Neutrophil (primary cell): ENCODE measurements at regions not wholly inside any gene's neighbourhood (a gene's known extent, or its start where the extent isn't known, plus 50 kb on each side); places are given as distances from the start of the nearest gene placed in this dataset.
"Not testable (repeated sequence)": the region's sequence is repeated elsewhere in the genome, so short reads cannot be mapped to it uniquely, and the experiment has no call there.

Source experiments
- H3K27ac ChIP-seq: fragments of 200-600 bp; sonication (generic); 2 replicates; pipeline ENCODE4 v1.5.1; 2016; ENCODE audit warnings: mild to moderate bottlenecking, moderate library complexity
- H3K27me3 ChIP-seq: fragments of 200-600 bp; sonication (generic); 2 replicates; pipeline ENCODE4 v1.6.0; 2016; ENCODE audit warnings: mild to moderate bottlenecking
- H3K36me3 ChIP-seq: fragments of 200-600 bp; sonication (generic); 2 replicates; pipeline ENCODE4 v1.5.1; 2017
- H3K4me1 ChIP-seq, 2 experiments: fragments of 200-600 bp in 1 of 2; sonication (generic) in 1 of 2; 1 replicate in 1 of 2; 2 replicates in 1 of 2; pipeline versions ENCODE4 v1.5.1 to v1.6.1; 2013 to 2016; ENCODE audit warnings: low read depth in 1 of 2, low read length in 1 of 2, mild to moderate bottlenecking in 1 of 2, moderate library complexity in 1 of 2; ENCODE audit not compliant: control insufficient read depth in 1 of 2, insufficient read depth in 1 of 2
- H3K4me3 ChIP-seq, 2 experiments: fragments of 200-600 bp in 1 of 2; sonication (generic) in 1 of 2; 1 replicate in 1 of 2; 2 replicates in 1 of 2; pipeline ENCODE4 v1.5.1; 2013 to 2016; ENCODE audit warnings: low read depth in 1 of 2, low read length in 1 of 2, mild to moderate bottlenecking in 1 of 2, moderate library complexity in 1 of 2
- H3K9me3 ChIP-seq: fragments of 200-600 bp; sonication (generic); 2 replicates; pipeline ENCODE4 v1.5.1; 2016
- TF ChIP-seq, protein P1 (sequence below): fragments of 200-600 bp; sonication (generic); IDR thresholded peaks from 2 replicates; pipeline ENCODE4 v1.5.1; 2016; ENCODE audit warnings: antibody characterized with exemption

DNA sequence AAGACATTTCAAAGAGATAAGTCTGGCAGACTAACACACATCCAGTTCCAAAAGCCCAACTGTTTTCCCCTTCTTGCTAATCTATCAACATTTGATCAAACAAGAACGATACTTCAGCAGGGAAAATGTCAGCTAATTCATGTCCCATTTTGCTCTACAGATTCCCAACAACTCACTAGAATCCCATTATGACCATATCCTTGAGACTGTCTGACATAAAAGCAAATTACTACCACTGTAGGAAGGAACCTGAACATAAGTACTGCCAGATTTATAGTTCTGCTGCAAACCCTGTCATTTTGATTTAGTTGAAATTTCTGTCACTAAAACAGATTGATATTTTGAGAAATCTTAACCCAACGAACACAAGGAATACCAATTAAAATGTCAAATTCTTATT is 193.0 kb upstream of the REG3G start:
- Histone ChIP-seq H3K4me1 (no peaks in the 10 kb centered on the region), H3K4me3 (no peak overlapping the region), H3K27me3 (no peaks in the 10 kb centered on the region), H3K9me3 (no peaks in the 10 kb centered on the region), H3K27ac (no peak overlapping the region), H3K36me3 (no peaks in the 10 kb centered on the region)
- TF ChIP-seq, protein P1, sequence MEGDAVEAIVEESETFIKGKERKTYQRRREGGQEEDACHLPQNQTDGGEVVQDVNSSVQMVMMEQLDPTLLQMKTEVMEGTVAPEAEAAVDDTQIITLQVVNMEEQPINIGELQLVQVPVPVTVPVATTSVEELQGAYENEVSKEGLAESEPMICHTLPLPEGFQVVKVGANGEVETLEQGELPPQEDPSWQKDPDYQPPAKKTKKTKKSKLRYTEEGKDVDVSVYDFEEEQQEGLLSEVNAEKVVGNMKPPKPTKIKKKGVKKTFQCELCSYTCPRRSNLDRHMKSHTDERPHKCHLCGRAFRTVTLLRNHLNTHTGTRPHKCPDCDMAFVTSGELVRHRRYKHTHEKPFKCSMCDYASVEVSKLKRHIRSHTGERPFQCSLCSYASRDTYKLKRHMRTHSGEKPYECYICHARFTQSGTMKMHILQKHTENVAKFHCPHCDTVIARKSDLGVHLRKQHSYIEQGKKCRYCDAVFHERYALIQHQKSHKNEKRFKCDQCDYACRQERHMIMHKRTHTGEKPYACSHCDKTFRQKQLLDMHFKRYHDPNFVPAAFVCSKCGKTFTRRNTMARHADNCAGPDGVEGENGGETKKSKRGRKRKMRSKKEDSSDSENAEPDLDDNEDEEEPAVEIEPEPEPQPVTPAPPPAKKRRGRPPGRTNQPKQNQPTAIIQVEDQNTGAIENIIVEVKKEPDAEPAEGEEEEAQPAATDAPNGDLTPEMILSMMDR, result no peak

DNA sequence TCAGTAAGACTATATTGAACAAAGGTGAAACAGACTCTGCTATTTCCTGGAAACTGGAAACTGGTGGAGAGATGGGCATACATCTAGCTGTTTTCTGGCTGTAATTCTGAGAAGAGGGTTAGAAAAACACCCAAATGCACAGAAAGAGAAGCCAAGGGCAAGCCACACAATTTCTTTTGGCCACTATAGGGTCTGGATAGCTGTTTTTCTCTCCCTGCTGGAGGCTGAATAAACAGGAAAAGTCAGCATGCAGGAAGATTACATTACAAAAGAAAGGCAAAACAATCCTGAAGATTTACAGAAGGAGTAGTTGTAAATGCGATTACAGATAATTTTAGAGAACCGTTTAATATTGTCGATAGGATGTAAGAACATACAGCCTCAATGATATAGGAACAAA is 186.2 kb upstream of the REG3G start:
- no peak overlapping the region for H3K4me3 ChIP-seq
- no peaks in the 10 kb centered on the region for H3K4me1 ChIP-seq
- no peaks in the 10 kb centered on the region for H3K27me3 ChIP-seq
- no peaks in the 10 kb centered on the region for H3K9me3 ChIP-seq
- TF ChIP-seq, protein P1, result no peak
- H3K36me3 ChIP-seq, result no peaks in the 10 kb centered on the region
- H3K27ac ChIP-seq, result no peak overlapping the region

DNA sequence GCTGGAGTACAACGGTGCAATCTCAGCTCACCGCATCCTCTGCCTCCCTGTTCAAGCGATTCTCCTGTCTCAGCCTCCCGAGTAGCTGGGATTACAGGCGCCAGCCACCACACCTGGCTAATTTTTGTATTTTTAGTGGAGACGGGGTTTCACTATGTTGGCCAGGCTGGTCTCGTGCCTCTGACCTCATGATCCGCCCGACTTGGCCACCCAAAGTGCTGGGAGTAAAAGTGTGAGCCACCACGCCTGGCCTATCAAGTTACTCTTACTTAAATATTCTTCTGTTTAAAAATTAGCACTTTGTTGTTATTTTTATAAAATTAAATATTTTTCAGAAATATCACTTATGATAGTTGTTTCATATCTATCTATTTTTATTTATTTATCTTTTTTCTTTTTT is 185.2 kb upstream of the REG3G start:
- not testable (repeated sequence) for H3K4me3 ChIP-seq

DNA sequence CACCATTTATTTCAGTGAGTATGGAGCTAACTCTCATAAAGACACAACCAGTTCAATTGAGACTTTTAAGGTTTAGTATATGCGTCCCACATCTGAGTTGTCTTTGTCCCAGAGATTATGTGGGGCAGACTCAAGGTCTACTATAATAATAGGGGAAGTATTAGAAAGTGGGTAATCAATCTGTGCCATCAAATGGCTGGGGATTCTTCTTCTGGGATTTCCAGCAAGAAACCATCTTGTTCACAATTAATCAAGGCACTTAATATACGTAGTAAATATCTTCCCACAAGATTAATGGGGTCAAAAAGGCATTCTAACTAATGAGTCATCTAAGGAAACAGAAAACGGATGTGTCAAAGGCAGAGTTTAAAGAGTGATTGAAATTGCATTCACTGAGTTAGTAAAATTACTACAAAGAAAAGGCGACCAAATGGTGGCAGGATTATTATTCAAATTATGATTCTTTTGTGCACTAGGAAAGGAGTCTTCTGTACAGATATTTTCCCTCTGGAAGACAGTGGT is 179.8 kb upstream of the REG3G start:
- no peaks in the 10 kb centered on the region for H3K27me3 ChIP-seq
- TF ChIP-seq, protein P1, result no peak
- H3K36me3 ChIP-seq, result no peaks in the 10 kb centered on the region
- no peak overlapping the region for H3K4me3 ChIP-seq
- no peak overlapping the region for H3K27ac ChIP-seq
- H3K9me3 ChIP-seq, result no peaks in the 10 kb centered on the region
- H3K4me1 ChIP-seq, result no peaks in the 10 kb centered on the region

More for the DNA sequence above, 185.2 kb upstream of the REG3G start:
- not testable (repeated sequence) for H3K27me3 ChIP-seq, H3K9me3 ChIP-seq, H3K36me3 ChIP-seq, H3K4me1 ChIP-seq, H3K27ac ChIP-seq

DNA sequence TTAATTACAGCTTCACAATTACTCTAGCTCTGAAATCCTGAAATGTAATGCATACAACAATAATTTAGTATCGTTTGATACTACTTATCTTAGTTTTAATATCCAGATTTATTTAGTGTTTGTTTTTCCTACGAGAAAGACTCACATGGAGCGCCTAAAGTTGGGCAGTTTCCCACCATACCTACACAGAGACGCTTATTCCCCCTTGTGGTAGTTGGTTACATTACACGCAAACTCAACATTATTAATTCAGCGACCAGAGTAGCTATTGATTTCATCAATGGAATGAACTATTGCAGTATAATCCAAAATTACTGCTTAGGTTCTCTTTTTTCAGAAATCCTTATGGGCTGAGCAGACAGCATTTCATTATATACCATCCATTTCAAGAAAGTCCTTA is 164.0 kb upstream of the REG3G start:
- Histone ChIP-seq H3K27me3 (no peaks in the 10 kb centered on the region), H3K36me3 (no peaks in the 10 kb centered on the region), H3K4me3 (no peak overlapping the region), H3K4me1 (peaks cover 16 to 23% of the 10 kb centered on the region in 2 experiments), H3K9me3 (no peaks in the 10 kb centered on the region), H3K27ac (no peak overlapping the region)
- TF ChIP-seq, protein P1, result no peak

DNA sequence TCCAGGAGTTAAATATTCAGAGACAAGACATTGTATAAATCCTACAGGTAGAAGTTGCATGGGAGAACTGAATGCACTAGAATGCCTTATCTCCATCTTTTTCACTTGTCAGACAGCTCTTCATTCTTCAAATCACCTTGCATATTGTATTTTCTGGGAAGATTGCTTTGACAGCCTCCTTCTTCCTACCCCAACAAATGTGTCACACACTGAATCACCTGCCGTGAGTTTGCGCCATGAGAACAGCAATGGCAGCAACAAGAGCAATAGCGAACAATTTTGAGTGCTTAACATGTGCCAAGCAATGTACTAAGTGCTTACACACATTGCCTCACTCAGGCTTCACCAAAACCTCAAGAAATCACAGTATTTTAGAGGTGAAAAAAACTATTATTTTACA is 161.3 kb upstream of the REG3G start:
- TF ChIP-seq, protein P1, result no peak
- Histone ChIP-seq H3K27ac (no peak overlapping the region), H3K4me3 (no peak overlapping the region), H3K36me3 (no peaks in the 10 kb centered on the region), H3K9me3 (no peaks in the 10 kb centered on the region), H3K4me1 (peaks cover 12 to 20% of the 10 kb centered on the region in 2 experiments), H3K27me3 (no peaks in the 10 kb centered on the region)
